ENCODE measurements at regions not wholly inside any gene's neighbourhood (a gene's known extent, or its start where the extent isn't known, plus 50 kb on each side); places are given as distances from the start of the nearest gene placed in this dataset.

GRCh38 chr3:177898185-177898584 lies 638.1 kb upstream of the KCNMB2 start:
- no peak for TF ChIP-seq CTCF (conservative IDR thresholded peaks at IDR 0.05; ENCODE audit: low read depth, low read length)
- no peak for TF ChIP-seq EZH2 (IDR thresholded peaks at IDR 0.05; ENCODE audit: borderline replicate concordance, low read depth, low read length, poor library complexity, severe bottlenecking)

Measured in A673 (cell line).